Stomach (tissue), 4 donors: ENCODE measurements at regions not wholly inside any gene's neighbourhood (a gene's known extent, or its start where the extent isn't known, plus 50 kb on each side); places are given as distances from the start of the nearest gene placed in this dataset.

Experiments used
- POLR2A ChIP-seq, 4 donors: fragments of 450-650 bp; IDR thresholded peaks; one replicate each; pipeline ENCODE4 v1.6.1; 2016; ENCODE audit warnings: antibody characterized with exemption in 4 of 4, control low read depth in 2 of 4, mild to moderate bottlenecking in 1 of 4, moderate library complexity in 1 of 4
- POLR2AphosphoS5 ChIP-seq, 3 donors: sonication (generic); formaldehyde crosslinking; IDR thresholded peaks; one replicate each; pipeline ENCODE4 v1.6.1; 2016; ENCODE audit warnings: antibody characterized with exemption in 3 of 3
- TF ChIP-seq, protein P1 (sequence below), 7 experiments: fragments of 450-650 bp in 4 of 7; fragments of 200-600 bp in 3 of 7; sonication (generic) in 3 of 7; IDR thresholded peaks; one replicate each; pipeline ENCODE4 v1.5.1; 2016 to 2019; ENCODE audit warnings: antibody characterized with exemption in 7 of 7, control low read depth in 2 of 7, mild to moderate bottlenecking in 1 of 7

DNA sequence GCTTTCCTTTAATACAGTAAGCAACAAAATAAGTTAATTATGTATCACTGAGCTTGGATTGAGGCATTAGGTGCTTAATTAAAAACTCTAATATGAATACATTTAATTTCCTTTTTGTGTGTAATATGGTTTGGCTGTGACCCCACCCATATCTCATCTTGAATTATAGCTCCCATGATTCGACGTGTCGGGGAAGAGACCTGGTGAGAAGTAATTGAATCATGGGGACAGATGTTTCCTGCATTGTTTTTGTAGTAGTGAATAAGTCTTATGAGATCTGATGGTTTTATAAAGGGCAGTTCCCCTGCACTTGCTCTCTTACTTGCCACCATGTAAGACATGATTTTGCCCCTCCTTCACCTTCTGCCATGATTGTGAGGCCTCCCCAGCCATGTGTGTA lies 325.4 kb upstream of the CDH7 start:
- TF ChIP-seq, protein P1, sequence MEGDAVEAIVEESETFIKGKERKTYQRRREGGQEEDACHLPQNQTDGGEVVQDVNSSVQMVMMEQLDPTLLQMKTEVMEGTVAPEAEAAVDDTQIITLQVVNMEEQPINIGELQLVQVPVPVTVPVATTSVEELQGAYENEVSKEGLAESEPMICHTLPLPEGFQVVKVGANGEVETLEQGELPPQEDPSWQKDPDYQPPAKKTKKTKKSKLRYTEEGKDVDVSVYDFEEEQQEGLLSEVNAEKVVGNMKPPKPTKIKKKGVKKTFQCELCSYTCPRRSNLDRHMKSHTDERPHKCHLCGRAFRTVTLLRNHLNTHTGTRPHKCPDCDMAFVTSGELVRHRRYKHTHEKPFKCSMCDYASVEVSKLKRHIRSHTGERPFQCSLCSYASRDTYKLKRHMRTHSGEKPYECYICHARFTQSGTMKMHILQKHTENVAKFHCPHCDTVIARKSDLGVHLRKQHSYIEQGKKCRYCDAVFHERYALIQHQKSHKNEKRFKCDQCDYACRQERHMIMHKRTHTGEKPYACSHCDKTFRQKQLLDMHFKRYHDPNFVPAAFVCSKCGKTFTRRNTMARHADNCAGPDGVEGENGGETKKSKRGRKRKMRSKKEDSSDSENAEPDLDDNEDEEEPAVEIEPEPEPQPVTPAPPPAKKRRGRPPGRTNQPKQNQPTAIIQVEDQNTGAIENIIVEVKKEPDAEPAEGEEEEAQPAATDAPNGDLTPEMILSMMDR (IDR thresholded peaks at IDR 0.05) = no peak
- TF ChIP-seq POLR2A (IDR thresholded peaks at IDR 0.05) (no peak), POLR2AphosphoS5 (IDR thresholded peaks at IDR 0.05) (no peak)
